ENCODE measurements at regions not wholly inside any gene's neighbourhood (a gene's known extent, or its start where the extent isn't known, plus 50 kb on each side); places are given as distances from the start of the nearest gene placed in this dataset.

DNA sequence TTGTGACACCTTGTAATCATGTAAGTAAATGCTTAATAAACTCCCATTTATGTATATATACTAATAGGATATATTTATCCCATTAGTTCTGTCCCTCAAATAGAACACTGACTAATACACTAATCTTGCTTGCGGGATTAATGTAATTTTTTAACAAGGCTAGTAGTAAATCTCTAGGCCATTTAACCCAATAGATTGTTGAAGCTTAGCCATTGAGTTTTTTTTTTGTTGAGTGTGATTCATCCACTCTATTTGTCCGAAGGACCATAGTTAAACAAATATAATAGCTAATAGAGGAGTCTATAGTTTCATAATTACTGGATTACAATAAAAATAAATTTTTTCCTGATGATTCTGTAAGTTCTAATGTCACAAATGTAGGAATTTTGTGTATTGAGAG, 474.4 kb downstream of the CDH9 start:
- intact Hi-C loops (cut with DNase I) = no loop called here
- H3K36me3 ChIP-seq = no peaks in the 10 kb centered on the region
- DNase-seq (no peak), ATAC-seq (no peak)
- H3K27me3 ChIP-seq = no peaks in the 10 kb centered on the region
- no peak overlapping the region for H3K27ac ChIP-seq
- H3K4me3 ChIP-seq = no peak overlapping the region
- WGBS, 4 donors = 85 to 89% (median 87%) methylated on average over 2 of the region's 2 CpGs
- no peaks in the 10 kb centered on the region for H3K4me1 ChIP-seq
- TF ChIP-seq, protein P1, sequence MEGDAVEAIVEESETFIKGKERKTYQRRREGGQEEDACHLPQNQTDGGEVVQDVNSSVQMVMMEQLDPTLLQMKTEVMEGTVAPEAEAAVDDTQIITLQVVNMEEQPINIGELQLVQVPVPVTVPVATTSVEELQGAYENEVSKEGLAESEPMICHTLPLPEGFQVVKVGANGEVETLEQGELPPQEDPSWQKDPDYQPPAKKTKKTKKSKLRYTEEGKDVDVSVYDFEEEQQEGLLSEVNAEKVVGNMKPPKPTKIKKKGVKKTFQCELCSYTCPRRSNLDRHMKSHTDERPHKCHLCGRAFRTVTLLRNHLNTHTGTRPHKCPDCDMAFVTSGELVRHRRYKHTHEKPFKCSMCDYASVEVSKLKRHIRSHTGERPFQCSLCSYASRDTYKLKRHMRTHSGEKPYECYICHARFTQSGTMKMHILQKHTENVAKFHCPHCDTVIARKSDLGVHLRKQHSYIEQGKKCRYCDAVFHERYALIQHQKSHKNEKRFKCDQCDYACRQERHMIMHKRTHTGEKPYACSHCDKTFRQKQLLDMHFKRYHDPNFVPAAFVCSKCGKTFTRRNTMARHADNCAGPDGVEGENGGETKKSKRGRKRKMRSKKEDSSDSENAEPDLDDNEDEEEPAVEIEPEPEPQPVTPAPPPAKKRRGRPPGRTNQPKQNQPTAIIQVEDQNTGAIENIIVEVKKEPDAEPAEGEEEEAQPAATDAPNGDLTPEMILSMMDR (IDR thresholded peaks at IDR 0.05) = no peak
- TF ChIP-seq POLR2A (IDR thresholded peaks at IDR 0.05) = no peak
- H3K9me3 ChIP-seq = peaks cover 0 to 39% (median 3%) of the 10 kb centered on the region in 12 donors

- Histone ChIP-seq H3K27me3 (no peaks in the 10 kb centered on the region), H3K4me1 (no peaks in the 10 kb centered on the region), H3K27ac (no peak overlapping the region), H3K4me3 (no peak overlapping the region), H3K36me3 (no peaks in the 10 kb centered on the region), H3K9me3 (peaks cover 0 to 12% (median 0%) of the 10 kb centered on the region in 12 donors)
- no peak for TF ChIP-seq POLR2A (IDR thresholded peaks at IDR 0.05)
- TF ChIP-seq, protein P1 (IDR thresholded peaks at IDR 0.05) = no peak
- WGBS, 4 donors = 67 to 83% (median 72%) methylated on average over 2 of the region's 2 CpGs
- intact Hi-C loops (cut with DNase I) = no loop called here
- DNase-seq = no peak
- no peak for ATAC-seq
Observed at GRCh38 chr5:26553079-26553478, 485.3 kb downstream of the CDH9 start.

DNA sequence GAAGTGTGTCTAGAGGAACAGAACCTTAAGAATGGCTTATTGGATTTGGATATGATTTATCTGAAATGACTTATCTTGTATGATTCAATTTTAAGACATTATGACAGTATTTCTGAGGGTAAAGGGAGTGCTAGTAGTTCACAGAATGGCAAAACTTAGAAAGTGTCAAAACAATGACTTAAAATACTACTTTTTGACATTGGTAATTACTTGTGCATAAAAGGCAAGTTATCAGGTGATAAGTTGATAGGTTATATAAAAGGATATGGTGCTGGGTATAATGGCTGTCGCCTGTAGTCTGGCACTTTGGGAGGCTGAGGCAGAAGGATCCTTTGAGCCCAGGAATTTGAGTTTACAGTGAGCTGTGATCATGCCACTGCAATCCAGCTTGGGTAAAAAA, 494.4 kb downstream of the CDH9 start:
- WGBS, 4 donors = 68 to 85% (median 79%) methylated on average over 1 of the region's 1 CpG
- H3K27me3 ChIP-seq = no peaks in the 10 kb centered on the region
- no peaks in the 10 kb centered on the region for H3K36me3 ChIP-seq
- ATAC-seq = no peak
- peaks cover 0 to 8% (median 0%) of the 10 kb centered on the region in 12 donors for H3K9me3 ChIP-seq
- intact Hi-C loops (cut with DNase I) = no loop called here
- TF ChIP-seq POLR2A (IDR thresholded peaks at IDR 0.05) = no peak
- TF ChIP-seq, protein P1 (IDR thresholded peaks at IDR 0.05) = no peak
- no peak for DNase-seq
- no peaks in the 10 kb centered on the region for H3K4me1 ChIP-seq
- no peak overlapping the region for H3K27ac ChIP-seq
- H3K4me3 ChIP-seq = no peak overlapping the region

DNA sequence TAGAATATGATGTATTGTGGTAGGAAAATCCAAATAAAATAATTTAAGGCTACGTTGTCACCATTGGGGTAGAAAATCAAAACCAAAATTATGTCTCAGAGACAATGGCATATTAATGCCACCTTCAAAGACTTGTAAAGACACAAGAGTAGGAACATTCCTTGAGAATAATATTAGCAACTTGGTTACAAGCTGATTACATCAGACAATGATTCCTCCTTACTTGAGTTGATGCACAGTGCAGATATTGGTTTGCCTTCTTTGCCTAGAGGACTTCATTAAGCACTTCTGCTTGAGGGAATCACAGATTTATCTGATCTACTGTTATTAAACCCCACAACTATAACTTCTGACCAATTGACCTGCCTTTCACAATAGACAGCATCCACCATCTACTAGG, 500.2 kb downstream of the CDH9 start:
- ATAC-seq = no peak
- 41 to 74% (median 72%) methylated on average over 1 of the region's 1 CpG for WGBS, 4 donors
- H3K27ac ChIP-seq = no peak overlapping the region
- no peaks in the 10 kb centered on the region for H3K36me3 ChIP-seq
- H3K27me3 ChIP-seq = no peaks in the 10 kb centered on the region
- TF ChIP-seq, protein P1 (IDR thresholded peaks at IDR 0.05) = no peak
- intact Hi-C loops (cut with DNase I) = no loop called here
- no peak overlapping the region for H3K4me3 ChIP-seq
- H3K4me1 ChIP-seq = no peaks in the 10 kb centered on the region
- no peak for DNase-seq
- peaks cover 0 to 9% (median 0%) of the 10 kb centered on the region in 12 donors for H3K9me3 ChIP-seq

Data from heart left ventricle (tissue), 16 donors.